Panc1 (cell line): ENCODE measurements at regions not wholly inside any gene's neighbourhood (a gene's known extent, or its start where the extent isn't known, plus 50 kb on each side); places are given as distances from the start of the nearest gene placed in this dataset.

Source experiments
- CTCF ChIP-seq: fragments of 450-650 bp; IDR thresholded peaks from 2 replicates; pipeline ENCODE4 v1.5.1; 2017; ENCODE audit warnings: mild to moderate bottlenecking
- POLR2AphosphoS5 ChIP-seq: IDR thresholded peaks from 2 replicates; pipeline ENCODE4 v1.6.1; 2012; ENCODE audit warnings: mild to moderate bottlenecking, low read depth, low read length, moderate library complexity
- REST ChIP-seq, 2 experiments: IDR thresholded peaks; 2 replicates each; pipeline ENCODE4 v1.6.1; 2011 to 2012; ENCODE audit warnings: low read depth in 2 of 2, control low read depth in 1 of 2, low read length in 1 of 2, mild to moderate bottlenecking in 1 of 2, moderate library complexity in 1 of 2; ENCODE audit not compliant: insufficient read depth in 1 of 2
- SIN3A ChIP-seq: IDR thresholded peaks from 2 replicates; pipeline ENCODE4 v1.6.1; 2012; ENCODE audit warnings: low read depth, mild to moderate bottlenecking, low read length, moderate library complexity, borderline replicate concordance; ENCODE audit not compliant: insufficient read depth

GRCh38 chr7:46544396-46545008 lies 623.4 kb upstream of the IGFBP3 start:
- TF ChIP-seq CTCF (no peak), POLR2AphosphoS5 (no peak), REST (IDR thresholded peaks at IDR 0.05; ENCODE audit: insufficient read depth in 1 of 2, low read depth in 2 of 2, low read length in 1 of 2) (no peak), SIN3A (no peak)
